ENCODE measurements at regions not wholly inside any gene's neighbourhood (a gene's known extent, or its start where the extent isn't known, plus 50 kb on each side); places are given as distances from the start of the nearest gene placed in this dataset.

DNA sequence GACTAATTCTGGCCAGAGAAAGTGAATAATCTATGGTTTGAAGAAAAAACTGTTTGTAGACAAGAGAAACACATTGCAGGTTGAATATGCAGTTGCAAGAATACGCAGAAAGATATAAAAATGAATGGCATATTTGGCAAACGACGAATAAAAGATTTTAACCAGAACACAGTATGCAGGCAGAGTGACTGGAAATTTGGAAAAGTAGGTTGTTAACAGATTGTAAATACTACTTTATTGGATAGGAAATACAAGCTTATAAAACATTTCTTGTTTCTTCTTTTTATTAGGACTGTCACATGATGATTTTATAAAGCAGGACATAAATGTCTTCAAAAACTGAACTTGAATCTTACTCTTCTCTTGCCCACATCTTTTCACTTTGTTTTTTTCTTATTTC is 573.3 kb upstream of the PBX1 start:
- no peak for TF ChIP-seq CTCF (IDR thresholded peaks at IDR 0.05)
- TF ChIP-seq POLR2AphosphoS5 (IDR thresholded peaks at IDR 0.05) = no peak
- no peak for TF ChIP-seq POLR2A (IDR thresholded peaks at IDR 0.05; ENCODE audit: low read depth)
